ENCODE measurements at regions not wholly inside any gene's neighbourhood (a gene's known extent, or its start where the extent isn't known, plus 50 kb on each side); places are given as distances from the start of the nearest gene placed in this dataset.

DNA sequence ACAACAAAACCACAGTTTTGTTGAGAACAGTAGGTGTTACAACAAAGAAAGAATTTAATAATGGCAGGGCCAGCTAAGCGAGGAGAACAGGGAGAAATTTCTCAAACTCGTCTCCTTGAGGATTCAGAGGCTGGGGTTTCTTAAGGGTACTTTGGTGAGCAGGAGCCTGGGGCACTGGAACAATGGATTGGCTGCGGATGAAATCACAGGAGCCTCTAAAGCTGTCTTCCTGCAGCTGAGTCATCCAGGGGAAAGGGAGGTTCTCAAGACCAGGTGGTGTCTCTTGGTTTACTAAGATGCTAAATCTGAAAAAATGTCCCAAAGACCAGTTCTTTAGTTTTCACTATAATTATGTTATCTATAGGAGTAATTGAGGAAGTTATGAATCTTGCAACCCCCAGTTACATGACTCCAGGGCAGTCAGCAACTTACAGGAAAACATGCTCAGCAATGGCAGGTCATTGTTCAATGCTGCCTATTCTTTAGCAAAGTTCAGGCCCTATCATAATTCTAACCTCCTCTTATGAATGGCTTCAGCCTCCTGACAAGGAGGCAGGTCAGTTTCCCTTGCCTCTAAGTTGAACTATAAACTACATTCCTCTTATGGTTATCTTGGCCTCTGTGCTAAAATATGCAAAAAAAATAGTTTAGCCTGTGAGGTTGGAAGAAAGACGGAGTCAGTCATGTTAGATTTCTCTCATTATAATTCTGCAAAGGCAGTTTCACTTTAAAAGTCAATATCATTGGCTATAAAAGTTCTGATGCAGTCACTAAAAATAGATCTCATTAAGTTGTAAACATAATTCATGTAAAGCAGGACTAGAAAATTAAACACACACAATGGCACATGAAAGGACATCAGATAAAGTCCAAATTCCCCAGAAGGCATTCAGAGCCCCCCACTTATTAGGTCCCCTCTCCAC is 63.3 kb upstream of the CKS2 start:
- in situ Hi-C loops (cut with MboI; ENCODE audit: low pct_unique_long_range_greater_than_20kb, low sequenced_read_pairs, unreplicated experiment): no loop called here
- TF ChIP-seq, protein P1, sequence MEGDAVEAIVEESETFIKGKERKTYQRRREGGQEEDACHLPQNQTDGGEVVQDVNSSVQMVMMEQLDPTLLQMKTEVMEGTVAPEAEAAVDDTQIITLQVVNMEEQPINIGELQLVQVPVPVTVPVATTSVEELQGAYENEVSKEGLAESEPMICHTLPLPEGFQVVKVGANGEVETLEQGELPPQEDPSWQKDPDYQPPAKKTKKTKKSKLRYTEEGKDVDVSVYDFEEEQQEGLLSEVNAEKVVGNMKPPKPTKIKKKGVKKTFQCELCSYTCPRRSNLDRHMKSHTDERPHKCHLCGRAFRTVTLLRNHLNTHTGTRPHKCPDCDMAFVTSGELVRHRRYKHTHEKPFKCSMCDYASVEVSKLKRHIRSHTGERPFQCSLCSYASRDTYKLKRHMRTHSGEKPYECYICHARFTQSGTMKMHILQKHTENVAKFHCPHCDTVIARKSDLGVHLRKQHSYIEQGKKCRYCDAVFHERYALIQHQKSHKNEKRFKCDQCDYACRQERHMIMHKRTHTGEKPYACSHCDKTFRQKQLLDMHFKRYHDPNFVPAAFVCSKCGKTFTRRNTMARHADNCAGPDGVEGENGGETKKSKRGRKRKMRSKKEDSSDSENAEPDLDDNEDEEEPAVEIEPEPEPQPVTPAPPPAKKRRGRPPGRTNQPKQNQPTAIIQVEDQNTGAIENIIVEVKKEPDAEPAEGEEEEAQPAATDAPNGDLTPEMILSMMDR (IDR thresholded peaks at IDR 0.05; ENCODE audit: extremely low read depth, insufficient read depth, missing control alignments): no peak

DNA sequence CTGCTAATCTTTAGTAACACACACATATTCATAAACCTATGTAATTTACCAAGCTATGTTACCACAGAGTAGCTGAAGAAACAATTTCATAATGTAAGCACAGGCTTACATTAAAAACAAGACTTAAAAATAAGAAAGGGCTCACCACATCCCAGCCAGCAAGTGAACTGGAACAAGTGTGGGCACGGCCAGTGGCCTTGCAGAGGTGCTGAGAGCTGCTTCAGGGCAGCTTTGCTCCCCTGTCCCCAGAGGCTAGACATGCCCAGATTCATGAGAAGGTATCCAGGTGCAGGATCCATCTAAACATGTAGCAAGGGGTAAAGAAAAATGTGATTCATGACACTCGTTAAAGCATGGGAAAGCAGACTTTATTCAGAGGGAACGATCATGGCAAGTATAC is 62.0 kb upstream of the CKS2 start:
- in situ Hi-C loops (cut with MboI; ENCODE audit: low pct_unique_long_range_greater_than_20kb, low sequenced_read_pairs, unreplicated experiment): no loop called here
- DNase-seq (ENCODE audit: low spot score): no peak
- TF ChIP-seq, protein P1 (IDR thresholded peaks at IDR 0.05; ENCODE audit: extremely low read depth, insufficient read depth, missing control alignments): no peak

More for the DNA sequence above, 63.3 kb upstream of the CKS2 start:
- DNase-seq (ENCODE audit: low spot score): no peak

DNA sequence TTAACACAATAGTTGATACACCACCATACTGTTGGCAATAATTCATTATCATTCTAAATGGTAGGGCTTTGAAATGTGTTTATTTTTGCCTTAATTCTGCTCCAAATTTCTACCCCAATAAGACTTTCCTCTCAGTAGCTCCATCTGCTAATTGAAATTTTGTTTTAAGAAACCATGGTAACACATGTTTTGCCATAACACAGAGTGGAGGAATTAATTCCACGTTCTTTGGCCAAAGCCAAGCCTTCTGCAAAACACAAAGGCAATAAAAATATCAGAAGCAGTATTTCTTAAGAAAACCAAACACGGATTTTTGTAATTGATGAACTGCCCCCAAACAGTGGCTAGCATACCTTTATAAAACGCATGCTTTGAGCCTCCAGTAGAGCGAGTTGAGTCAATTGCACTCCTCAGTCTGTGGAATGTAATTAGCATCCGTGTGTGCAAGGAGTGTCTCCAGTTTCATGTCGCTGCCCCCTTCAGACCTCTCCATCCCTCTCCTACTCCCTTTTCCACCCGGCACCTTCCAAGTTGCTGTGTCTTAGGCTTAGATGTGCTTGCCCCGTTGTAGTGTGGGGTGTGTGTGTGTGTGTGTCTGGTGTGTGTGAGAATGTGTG is 58.2 kb upstream of the CKS2 start:
- TF ChIP-seq, protein P1 (IDR thresholded peaks at IDR 0.05; ENCODE audit: extremely low read depth, insufficient read depth, missing control alignments): no peak
- in situ Hi-C loops (cut with MboI; ENCODE audit: low pct_unique_long_range_greater_than_20kb, low sequenced_read_pairs, unreplicated experiment): no loop called here
- DNase-seq (ENCODE audit: low spot score): no peak

DNA sequence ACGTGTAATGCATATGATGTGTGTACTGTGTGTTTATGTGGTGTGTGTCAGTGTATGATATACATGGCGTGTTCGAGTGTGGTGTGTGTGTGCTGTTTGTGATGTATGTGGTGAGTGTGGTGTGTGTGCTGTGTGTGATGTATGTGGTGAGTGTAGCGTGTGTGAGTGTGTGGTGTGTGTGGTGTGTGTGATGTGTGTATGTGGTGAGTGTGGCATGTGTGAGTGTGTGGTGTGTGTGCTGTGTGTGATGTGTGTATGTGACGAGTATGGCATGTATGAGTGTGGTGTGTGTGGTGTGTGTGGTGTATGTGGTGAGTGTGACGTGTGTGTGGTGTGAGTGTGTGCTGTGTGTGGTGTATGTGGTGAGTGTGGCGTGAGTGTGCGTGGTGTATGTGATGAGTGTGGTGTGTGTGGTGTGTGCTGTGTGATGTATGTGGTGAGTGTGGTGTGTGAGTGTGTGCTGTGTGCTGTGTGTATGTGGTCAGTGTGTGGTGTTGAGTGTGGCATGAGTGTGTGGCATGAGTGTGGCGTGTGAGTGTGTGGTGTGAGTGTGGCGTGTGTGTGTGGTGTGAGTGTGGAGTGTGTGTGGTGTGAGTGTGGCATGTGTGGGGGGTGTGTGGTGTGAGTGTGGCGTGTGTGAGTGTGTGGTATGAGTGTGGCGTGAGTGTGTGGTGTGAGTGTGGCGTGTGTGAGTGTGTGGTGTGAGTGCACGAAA is 56.8 kb upstream of the CKS2 start:
- TF ChIP-seq, protein P1 (IDR thresholded peaks at IDR 0.05; ENCODE audit: extremely low read depth, insufficient read depth, missing control alignments): no peak
- in situ Hi-C loops (cut with MboI; ENCODE audit: low pct_unique_long_range_greater_than_20kb, low sequenced_read_pairs, unreplicated experiment): no loop called here
- DNase-seq (ENCODE audit: low spot score): no peak

DNA sequence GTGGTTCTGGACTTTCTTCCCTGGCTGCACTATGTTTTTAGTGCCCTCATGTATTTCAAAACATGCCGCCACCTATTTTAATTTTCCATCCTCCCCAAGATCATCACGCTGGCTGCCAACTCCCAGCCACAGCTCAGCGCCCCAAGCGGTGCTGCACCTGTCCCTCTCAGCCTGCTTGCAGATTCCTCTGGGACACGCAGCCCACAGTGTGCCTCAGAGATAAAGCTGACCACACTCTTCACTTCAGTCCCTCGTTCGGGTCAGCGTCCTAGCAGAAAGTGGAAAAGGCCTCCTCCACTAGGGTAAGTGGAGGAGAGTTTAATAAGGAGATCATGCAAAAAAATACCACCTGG is 56.2 kb upstream of the CKS2 start:
- no peak for DNase-seq (ENCODE audit: low spot score)
- in situ Hi-C loops (cut with MboI; ENCODE audit: low pct_unique_long_range_greater_than_20kb, low sequenced_read_pairs, unreplicated experiment): no loop called here
- TF ChIP-seq, protein P1 (IDR thresholded peaks at IDR 0.05; ENCODE audit: extremely low read depth, insufficient read depth, missing control alignments): no peak

DNA sequence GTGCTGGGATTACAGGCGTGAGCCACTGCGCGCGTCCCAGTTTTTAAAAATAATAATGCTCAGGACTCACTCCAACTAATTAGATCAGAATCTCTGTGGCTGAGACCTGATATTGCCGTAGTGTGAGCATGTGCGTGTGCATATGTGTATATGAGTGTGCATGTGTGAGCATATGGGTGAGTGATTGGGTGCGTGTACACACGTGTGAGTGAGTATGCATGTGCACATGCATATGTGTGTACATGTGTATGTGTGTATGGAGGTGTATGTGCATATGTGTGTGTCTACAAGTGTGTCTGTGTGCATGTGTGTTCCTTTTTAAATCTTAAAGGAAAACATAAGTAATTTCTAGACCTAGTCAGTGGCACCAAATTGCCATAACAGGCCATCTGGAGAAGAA is 54.8 kb upstream of the CKS2 start:
- in situ Hi-C loops (cut with MboI; ENCODE audit: low pct_unique_long_range_greater_than_20kb, low sequenced_read_pairs, unreplicated experiment): no loop called here
- no peak for DNase-seq (ENCODE audit: low spot score)
- TF ChIP-seq, protein P1 (IDR thresholded peaks at IDR 0.05; ENCODE audit: extremely low read depth, insufficient read depth, missing control alignments): no peak
